Panc1 (cell line): ENCODE measurements at regions not wholly inside any gene's neighbourhood (a gene's known extent, or its start where the extent isn't known, plus 50 kb on each side); places are given as distances from the start of the nearest gene placed in this dataset.

ENCODE experiments used
- ATAC-seq: fragments of 200-7000 bp; cut with Tn5 transposase; 2 replicates; pipeline ENCODE4 v1.9.1; 2020; ENCODE audit warnings: mild to moderate bottlenecking, moderate library complexity
- BruUV-seq: library from RNA; stranded (reverse); fragments of 400-500 nt; replicated peaks from 2 replicates; lab custom pipeline; 2021; lab: Mats Ljungman, UMichigan
- CTCF ChIA-PET: fragments of 300-600 bp; sonication (Branson Sonifier 250); formaldehyde crosslinking; loops from one replicate; lab custom pipeline; 2022; ENCODE audit warnings: antibody characterized with exemption; lab: Charles Lee
- POLR2A ChIA-PET: fragments of 300-600 bp; sonication (Branson Sonifier 250); formaldehyde crosslinking; loops from one replicate; lab custom pipeline; 2022; ENCODE audit warnings: antibody characterized with exemption; lab: Charles Lee
- DNase-seq: peaks from one replicate; pipeline ENCODE4 v3.0.0-alpha.2; 2010; ENCODE audit warnings: low read depth, low spot score
- H3K27ac ChIP-seq: 2 replicates; pipeline ENCODE4 v1.5.1; 2011; ENCODE audit warnings: mild to moderate bottlenecking, low read length, inconsistent platforms
- H3K27me3 ChIP-seq: fragments of 200-500 bp; sonication (Bioruptor generic); 2 replicates; pipeline ENCODE4 v1.6.0; 2014; ENCODE audit warnings: low read length, inconsistent platforms; ENCODE audit not compliant: control insufficient read depth, insufficient read depth
- H3K36me3 ChIP-seq: fragments of 200-500 bp; sonication (Bioruptor generic); 2 replicates; pipeline ENCODE4 v1.5.1; 2014; ENCODE audit warnings: inconsistent platforms, mild to moderate bottlenecking, low read length, moderate library complexity; ENCODE audit not compliant: control insufficient read depth, insufficient read depth
- H3K4me1 ChIP-seq: 2 replicates; pipeline ENCODE4 v1.5.1; 2011; ENCODE audit warnings: inconsistent platforms, mild to moderate bottlenecking, low read length, moderate library complexity; ENCODE audit not compliant: control insufficient read depth, insufficient read depth
- H3K4me3 ChIP-seq, 2 experiments: 2 replicates each; pipeline ENCODE4 v1.5.1; 2011 to 2012; ENCODE audit warnings: low read depth in 2 of 2, low read length in 2 of 2, mild to moderate bottlenecking in 2 of 2, inconsistent platforms in 1 of 2, moderate library complexity in 1 of 2
- H3K9me3 ChIP-seq: fragments of 200-500 bp; sonication (Bioruptor generic); 2 replicates; pipeline ENCODE4 v1.5.1; 2014; ENCODE audit warnings: low read depth, mild to moderate bottlenecking, inconsistent platforms, low read length, moderate library complexity; ENCODE audit not compliant: control insufficient read depth, insufficient read depth
- CTCF ChIP-seq: fragments of 450-650 bp; IDR thresholded peaks from 2 replicates; pipeline ENCODE4 v1.5.1; 2017; ENCODE audit warnings: mild to moderate bottlenecking
- POLR2AphosphoS5 ChIP-seq: IDR thresholded peaks from 2 replicates; pipeline ENCODE4 v1.6.1; 2012; ENCODE audit warnings: mild to moderate bottlenecking, low read depth, low read length, moderate library complexity
- REST ChIP-seq, 2 experiments: IDR thresholded peaks; 2 replicates each; pipeline ENCODE4 v1.6.1; 2011 to 2012; ENCODE audit warnings: low read depth in 2 of 2, control low read depth in 1 of 2, low read length in 1 of 2, mild to moderate bottlenecking in 1 of 2, moderate library complexity in 1 of 2; ENCODE audit not compliant: insufficient read depth in 1 of 2
- SIN3A ChIP-seq: IDR thresholded peaks from 2 replicates; pipeline ENCODE4 v1.6.1; 2012; ENCODE audit warnings: low read depth, mild to moderate bottlenecking, low read length, moderate library complexity, borderline replicate concordance; ENCODE audit not compliant: insufficient read depth
- TCF7L2 ChIP-seq: IDR thresholded peaks from 2 replicates; pipeline ENCODE4 v1.6.1; 2011; ENCODE audit warnings: mild to moderate bottlenecking, low read depth, low read length, inconsistent platforms
- in situ Hi-C: cut with HindIII; loops from 2 replicates; pipeline ENCODE4 v1.10.0; 2016; ENCODE audit warnings: low sequenced_read_pairs, low pct_unique_long_range_greater_than_20kb
- intact Hi-C: fragments of 100-400 bp; cut with micrococcal nuclease; formaldehyde crosslinking; loops from one replicate; pipeline ENCODE4 v1.10.0; 2022; ENCODE audit not compliant: unreplicated experiment

GRCh38 chr18:41436772-41437171 lies 518.3 kb upstream of the PIK3C3 start:
- TF ChIP-seq POLR2AphosphoS5 (no peak), CTCF (no peak), SIN3A (no peak), TCF7L2 (no peak), REST (IDR thresholded peaks at IDR 0.05; ENCODE audit: insufficient read depth in 1 of 2, low read depth in 2 of 2, low read length in 1 of 2) (no peak)
- intact Hi-C loops: no loop called here
- no peak for ATAC-seq
- ChIA-PET POLR2A (no interaction called here), CTCF (no interaction called here)
- Histone ChIP-seq H3K4me1 (no peaks in the 10 kb centered on the region), H3K9me3 (no peaks in the 10 kb centered on the region), H3K27me3 (no peaks in the 10 kb centered on the region), H3K27ac (no peak overlapping the region), H3K4me3 (no peak overlapping the region), H3K36me3 (no peaks in the 10 kb centered on the region)
- no TSS peak for BruUV-seq
- DNase-seq: no peak
- in situ Hi-C loops: no loop called here

GRCh38 chr18:41418598-41418997 lies 536.4 kb upstream of the PIK3C3 start:
- no peaks in the 10 kb centered on the region for H3K4me1 ChIP-seq
- H3K9me3 ChIP-seq: no peaks in the 10 kb centered on the region
- POLR2A ChIA-PET: no interaction called here
- no peak for TF ChIP-seq SIN3A
- TF ChIP-seq CTCF: no peak
- TF ChIP-seq POLR2AphosphoS5: no peak
- TF ChIP-seq TCF7L2: no peak
- no peak for TF ChIP-seq REST (IDR thresholded peaks at IDR 0.05; ENCODE audit: insufficient read depth in 1 of 2, low read depth in 2 of 2, low read length in 1 of 2)
- H3K27ac ChIP-seq: no peak overlapping the region
- intact Hi-C loops: no loop called here
- no TSS peak for BruUV-seq
- H3K4me3 ChIP-seq: no peak overlapping the region
- no peaks in the 10 kb centered on the region for H3K27me3 ChIP-seq
- ATAC-seq (no peak), DNase-seq (no peak)
- CTCF ChIA-PET: no interaction called here
- no peaks in the 10 kb centered on the region for H3K36me3 ChIP-seq
- in situ Hi-C loops: no loop called here
